ENCODE measurements at regions not wholly inside any gene's neighbourhood (a gene's known extent, or its start where the extent isn't known, plus 50 kb on each side); places are given as distances from the start of the nearest gene placed in this dataset.

GRCh38 chr18:73478191-73478590 lies 610.4 kb upstream of the NETO1 start:
- no peak overlapping the region for H3K18ac ChIP-seq (ENCODE audit: insufficient read length, low read depth, low read length)
- H2BK120ac ChIP-seq (ENCODE audit: low read depth, low read length, poor library complexity, severe bottlenecking) = no peak overlapping the region
- no peaks in the 10 kb centered on the region for H3K27me3 Mint-ChIP-seq (ENCODE audit: low read depth)
- no peak overlapping the region for H2AFZ ChIP-seq (ENCODE audit: low read length)
- no peaks in the 10 kb centered on the region for H3K4me1 ChIP-seq (ENCODE audit: insufficient read depth, low read length)
- no peak overlapping the region for H3K4ac ChIP-seq (ENCODE audit: low read depth, low read length)
- no peaks in the 10 kb centered on the region for H3K27me3 ChIP-seq (ENCODE audit: insufficient read depth, low read length)
- no peak overlapping the region for H2BK15ac ChIP-seq (ENCODE audit: low read depth, low read length)
- peaks cover 0 to 4% of the 10 kb centered on the region in 2 experiments; a peak in 2 of 4 replicates for H3K4me1 Mint-ChIP-seq
- no peak overlapping the region for H3K23ac ChIP-seq (ENCODE audit: insufficient read length, low read depth, low read length)
- H3K4me2 ChIP-seq (ENCODE audit: insufficient read depth, insufficient read length, low read length) = no peak overlapping the region
- H3K23me2 ChIP-seq (ENCODE audit: insufficient read length, low read depth, low read length, poor library complexity, severe bottlenecking) = no peaks in the 10 kb centered on the region
- H4K20me1 ChIP-seq (ENCODE audit: control insufficient read depth, insufficient read depth, insufficient read length) = no peaks in the 10 kb centered on the region
- H3K27ac ChIP-seq (ENCODE audit: insufficient read length, low read depth, low read length) = no peak overlapping the region
- no peak overlapping the region for H3T11ph ChIP-seq (ENCODE audit: low read length)
- no peak overlapping the region for H4K5ac ChIP-seq (ENCODE audit: insufficient read length, low read depth, low read length)
- no peak overlapping the region for H4K8ac ChIP-seq (replicated peaks; ENCODE audit: insufficient read length, low read depth, low read length)
- no peak for DNase-seq
- TF ChIP-seq, protein P1, sequence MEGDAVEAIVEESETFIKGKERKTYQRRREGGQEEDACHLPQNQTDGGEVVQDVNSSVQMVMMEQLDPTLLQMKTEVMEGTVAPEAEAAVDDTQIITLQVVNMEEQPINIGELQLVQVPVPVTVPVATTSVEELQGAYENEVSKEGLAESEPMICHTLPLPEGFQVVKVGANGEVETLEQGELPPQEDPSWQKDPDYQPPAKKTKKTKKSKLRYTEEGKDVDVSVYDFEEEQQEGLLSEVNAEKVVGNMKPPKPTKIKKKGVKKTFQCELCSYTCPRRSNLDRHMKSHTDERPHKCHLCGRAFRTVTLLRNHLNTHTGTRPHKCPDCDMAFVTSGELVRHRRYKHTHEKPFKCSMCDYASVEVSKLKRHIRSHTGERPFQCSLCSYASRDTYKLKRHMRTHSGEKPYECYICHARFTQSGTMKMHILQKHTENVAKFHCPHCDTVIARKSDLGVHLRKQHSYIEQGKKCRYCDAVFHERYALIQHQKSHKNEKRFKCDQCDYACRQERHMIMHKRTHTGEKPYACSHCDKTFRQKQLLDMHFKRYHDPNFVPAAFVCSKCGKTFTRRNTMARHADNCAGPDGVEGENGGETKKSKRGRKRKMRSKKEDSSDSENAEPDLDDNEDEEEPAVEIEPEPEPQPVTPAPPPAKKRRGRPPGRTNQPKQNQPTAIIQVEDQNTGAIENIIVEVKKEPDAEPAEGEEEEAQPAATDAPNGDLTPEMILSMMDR (conservative IDR thresholded peaks at IDR 0.05) = no peak
- H3K4me3 Mint-ChIP-seq = no peak overlapping the region
- no peak overlapping the region for H4K91ac ChIP-seq (ENCODE audit: insufficient read length, low read depth, low read length)
- no peaks in the 10 kb centered on the region for H3K9me3 ChIP-seq (ENCODE audit: control insufficient read depth, low read depth, low read length)
- H2AK5ac ChIP-seq (ENCODE audit: insufficient read length, low read length) = no peak overlapping the region
- H2BK20ac ChIP-seq (ENCODE audit: low read depth, low read length, poor library complexity, severe bottlenecking) = no peak overlapping the region
- peaks cover 3 to 10% (median 4%) of the 10 kb centered on the region in 3 experiments; a peak in 4 of 7 replicates for H3K36me3 Mint-ChIP-seq (ENCODE audit: insufficient read depth in 1 of 3, low read depth in 3 of 3)
- no peaks in the 10 kb centered on the region for H3K79me2 ChIP-seq (ENCODE audit: insufficient read depth, low read length)
- no peak overlapping the region for H2BK12ac ChIP-seq (ENCODE audit: insufficient read length, low read depth, low read length)
- no peak overlapping the region for H3K14ac ChIP-seq (ENCODE audit: insufficient read depth, low read length)
- no peak overlapping the region for H3K9ac ChIP-seq (ENCODE audit: extremely low read depth, insufficient read length, low read length)
- H2BK5ac ChIP-seq (ENCODE audit: insufficient read length, low read length) = no peak overlapping the region
- WGBS (ENCODE audit: extremely low coverage, insufficient read length, low lambda C conversion rate) = no CpG with 5 or more reads among the region's 2 CpGs
- H3K27ac Mint-ChIP-seq = no peak overlapping the region
- H3K56ac ChIP-seq (ENCODE audit: insufficient read length, low read depth, low read length) = no peak overlapping the region
- H3K9me3 Mint-ChIP-seq = peaks cover 12 to 14% of the 10 kb centered on the region in 2 experiments
- H3K79me1 ChIP-seq (ENCODE audit: insufficient read depth, low read depth, low read length, poor library complexity, severe bottlenecking) = no peaks in the 10 kb centered on the region

Measured in H9 (cell line).